Stimulated activated CD4-positive, alpha-beta T cell treated with anti-CD3 and anti-CD28 coated beads, Interleukin-2, amount 100 ng/mL, for 48 hours (primary cell): ENCODE measurements at regions not wholly inside any gene's neighbourhood (a gene's known extent, or its start where the extent isn't known, plus 50 kb on each side); places are given as distances from the start of the nearest gene placed in this dataset.
"Not testable (repeated sequence)": the region's sequence is repeated elsewhere in the genome, so short reads cannot be mapped to it uniquely, and the experiment has no call there.

Experiments used
- DNase-seq, 2 donors: peaks; one replicate each; pipeline ENCODE4 v3.0.0-alpha.2; 2020

GRCh38 chr20:47990507-47991150 lies 205.3 kb upstream of the SULF2 start:
- no peak for DNase-seq

GRCh38 chr20:47989957-47990356 lies 204.7 kb upstream of the SULF2 start:
- no peak for DNase-seq

- no peak for DNase-seq
Measured at GRCh38 chr20:47988676-47989075, 203.4 kb upstream of the SULF2 start.

GRCh38 chr20:47985092-47985850 lies 200.0 kb upstream of the SULF2 start:
- no peak for DNase-seq

GRCh38 chr20:47984437-47984836 lies 199.2 kb upstream of the SULF2 start:
- no peak for DNase-seq

- not testable (repeated sequence) for DNase-seq
Measured at GRCh38 chr20:47983642-47984041, 198.4 kb upstream of the SULF2 start.

GRCh38 chr20:47982574-47983360 lies 197.5 kb upstream of the SULF2 start:
- no peak for DNase-seq

- DNase-seq: no peak
Measured at GRCh38 chr20:47981222-47981621, 195.9 kb upstream of the SULF2 start.

- no peak for DNase-seq
Measured at GRCh38 chr20:47980336-47981177, 195.3 kb upstream of the SULF2 start.

- DNase-seq: not testable (repeated sequence)
Measured at GRCh38 chr20:47979361-47980095, 194.2 kb upstream of the SULF2 start.

- not testable (repeated sequence) for DNase-seq
Measured at GRCh38 chr20:47978428-47979120, 193.3 kb upstream of the SULF2 start.

GRCh38 chr20:47977789-47978252 lies 192.5 kb upstream of the SULF2 start:
- DNase-seq: not testable (repeated sequence)

- DNase-seq: not testable (repeated sequence)
Measured at GRCh38 chr20:47977017-47977788, 191.9 kb upstream of the SULF2 start.

- no peak for DNase-seq
Measured at GRCh38 chr20:47974234-47974878, 189.1 kb upstream of the SULF2 start.

GRCh38 chr20:47973519-47974233 lies 188.4 kb upstream of the SULF2 start:
- DNase-seq: no peak

- DNase-seq: no peak
Measured at GRCh38 chr20:47972916-47973309, 187.6 kb upstream of the SULF2 start.

- DNase-seq: not testable (repeated sequence)
Measured at GRCh38 chr20:47972297-47972915, 187.1 kb upstream of the SULF2 start.

GRCh38 chr20:47971058-47971791 lies 185.9 kb upstream of the SULF2 start:
- DNase-seq: no peak
